SU-DHL-6 (cell line): ENCODE measurements at regions not wholly inside any gene's neighbourhood (a gene's known extent, or its start where the extent isn't known, plus 50 kb on each side); places are given as distances from the start of the nearest gene placed in this dataset.

ENCODE experiments used
- H2AFZ ChIP-seq: fragments of 200-600 bp; sonication (generic); 2 replicates; pipeline ENCODE4 v1.6.1; 2014; ENCODE audit warnings: low read depth, mild to moderate bottlenecking, moderate library complexity, mixed read lengths, antibody characterized with exemption, low read length; ENCODE audit not compliant: severe bottlenecking
- H3F3A ChIP-seq: fragments of 200-600 bp; shearing (Covaris generic); 2 replicates; pipeline ENCODE4 v1.6.0; 2016; ENCODE audit warnings: antibody characterized with exemption, mild to moderate bottlenecking; ENCODE audit not compliant: insufficient read depth
- H3K27ac ChIP-seq: fragments of 200-600 bp; sonication (generic); 2 replicates; pipeline ENCODE4 v1.5.1; 2016; ENCODE audit warnings: low read depth, mild to moderate bottlenecking, low read length, moderate library complexity, mixed read lengths
- H3K27me3 ChIP-seq: fragments of 200-600 bp; sonication (generic), shearing (Covaris generic); 2 replicates; pipeline ENCODE4 v1.6.0; 2014; ENCODE audit warnings: mild to moderate bottlenecking, low read length
- H3K36me3 ChIP-seq: fragments of 200-600 bp; sonication (generic); 2 replicates; pipeline ENCODE4 v1.6.1; 2014; ENCODE audit warnings: mild to moderate bottlenecking, low read length, mixed read lengths
- H3K4me2 ChIP-seq: fragments of 300-600, 200-600 bp; shearing (Covaris generic), sonication (generic); 2 replicates; pipeline ENCODE4 v1.6.0; 2014; ENCODE audit warnings: low read length, low read depth, mild to moderate bottlenecking; ENCODE audit not compliant: poor library complexity, severe bottlenecking
- H3K4me3 ChIP-seq: fragments of 200-600 bp; sonication (generic); 2 replicates; pipeline ENCODE4 v1.5.1; 2014; ENCODE audit warnings: antibody characterized with exemption, low read length, mild to moderate bottlenecking, mixed read lengths; ENCODE audit not compliant: insufficient read depth, poor library complexity, severe bottlenecking
- H3K79me2 ChIP-seq: fragments of 200-600 bp; sonication (generic); 2 replicates; pipeline ENCODE4 v1.6.1; 2014; ENCODE audit warnings: mild to moderate bottlenecking, low read length, moderate library complexity; ENCODE audit not compliant: insufficient read depth
- H3K9ac ChIP-seq: fragments of 200-600 bp; sonication (generic); 2 replicates; pipeline ENCODE4 v1.7.0; 2014; ENCODE audit warnings: mild to moderate bottlenecking, low read length
- H3K9me2 ChIP-seq: fragments of 200-600 bp; sonication (generic); replicated peaks from 2 replicates; pipeline ENCODE4 v1.6.1; 2014; ENCODE audit warnings: low read length; ENCODE audit not compliant: insufficient read depth
- H3K9me3 ChIP-seq: fragments of 200-600 bp; sonication (generic); 2 replicates; pipeline ENCODE4 v1.6.1; 2014; ENCODE audit warnings: low read length, mixed read lengths; ENCODE audit not compliant: insufficient read depth
- H4K20me1 ChIP-seq: fragments of 200-600 bp; sonication (generic); 2 replicates; pipeline ENCODE4 v1.6.1; 2014; ENCODE audit warnings: low read depth, mild to moderate bottlenecking, antibody characterized with exemption, low read length, moderate library complexity, mixed read lengths
- EZH2phosphoT487 ChIP-seq: fragments of 200-600 bp; sonication (generic), shearing (Covaris generic); conservative IDR thresholded peaks from 2 replicates; pipeline ENCODE4 v1.6.1; 2018; ENCODE audit warnings: mild to moderate bottlenecking, antibody characterized with exemption, low read length, moderate library complexity, mixed read lengths
- TF ChIP-seq, protein P1 (sequence below): fragments of 200-600 bp; sonication (generic); IDR thresholded peaks from one replicate; pipeline ENCODE4 v1.5.1; 2017; ENCODE audit warnings: antibody characterized with exemption, mild to moderate bottlenecking, low read length, moderate library complexity; ENCODE audit not compliant: insufficient read depth, poor library complexity, severe bottlenecking

DNA sequence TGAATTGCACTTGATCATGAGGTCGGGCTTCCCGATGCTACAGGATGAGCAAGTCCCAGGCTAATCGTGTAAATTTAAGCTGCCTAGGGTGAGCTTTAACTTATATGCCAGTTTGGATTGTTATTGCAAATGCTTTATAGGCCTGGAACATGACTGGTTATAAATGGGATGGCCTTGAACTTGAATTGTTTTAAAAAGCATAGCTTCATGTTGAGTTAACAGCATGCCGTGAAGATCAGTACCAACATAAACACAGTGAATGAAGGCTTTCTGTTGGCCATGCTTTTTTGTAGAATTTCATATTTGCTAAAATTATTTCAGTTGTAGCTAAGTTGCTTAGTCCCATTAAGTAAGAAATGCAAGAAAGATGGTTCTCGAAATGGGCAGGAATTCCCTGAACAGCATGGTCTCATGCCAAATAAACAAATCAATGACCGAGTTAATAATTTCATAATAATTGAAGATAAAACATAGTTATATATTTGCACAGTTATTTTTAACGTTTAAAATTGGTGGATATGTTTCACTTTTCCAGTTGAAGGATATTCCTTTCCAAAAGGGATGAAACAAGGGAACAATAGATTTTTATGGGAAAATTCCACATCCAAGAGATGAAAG, 76.6 kb upstream of the ARID1B start:
- Histone ChIP-seq H3F3A (peaks cover 14% of the 10 kb centered on the region), H3K27me3 (no peaks in the 10 kb centered on the region), H3K9me2 (no peaks in the 10 kb centered on the region), H3K36me3 (no peaks in the 10 kb centered on the region), H3K4me2 (no peak overlapping the region), H4K20me1 (no peaks in the 10 kb centered on the region), H2AFZ (no peak overlapping the region), H3K9me3 (no peaks in the 10 kb centered on the region), H3K27ac (no peak overlapping the region), H3K9ac (no peak overlapping the region), H3K4me3 (no peak overlapping the region), H3K79me2 (no peaks in the 10 kb centered on the region)
- TF ChIP-seq, protein P1, sequence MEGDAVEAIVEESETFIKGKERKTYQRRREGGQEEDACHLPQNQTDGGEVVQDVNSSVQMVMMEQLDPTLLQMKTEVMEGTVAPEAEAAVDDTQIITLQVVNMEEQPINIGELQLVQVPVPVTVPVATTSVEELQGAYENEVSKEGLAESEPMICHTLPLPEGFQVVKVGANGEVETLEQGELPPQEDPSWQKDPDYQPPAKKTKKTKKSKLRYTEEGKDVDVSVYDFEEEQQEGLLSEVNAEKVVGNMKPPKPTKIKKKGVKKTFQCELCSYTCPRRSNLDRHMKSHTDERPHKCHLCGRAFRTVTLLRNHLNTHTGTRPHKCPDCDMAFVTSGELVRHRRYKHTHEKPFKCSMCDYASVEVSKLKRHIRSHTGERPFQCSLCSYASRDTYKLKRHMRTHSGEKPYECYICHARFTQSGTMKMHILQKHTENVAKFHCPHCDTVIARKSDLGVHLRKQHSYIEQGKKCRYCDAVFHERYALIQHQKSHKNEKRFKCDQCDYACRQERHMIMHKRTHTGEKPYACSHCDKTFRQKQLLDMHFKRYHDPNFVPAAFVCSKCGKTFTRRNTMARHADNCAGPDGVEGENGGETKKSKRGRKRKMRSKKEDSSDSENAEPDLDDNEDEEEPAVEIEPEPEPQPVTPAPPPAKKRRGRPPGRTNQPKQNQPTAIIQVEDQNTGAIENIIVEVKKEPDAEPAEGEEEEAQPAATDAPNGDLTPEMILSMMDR: no peak
- TF ChIP-seq EZH2phosphoT487: no peak

DNA sequence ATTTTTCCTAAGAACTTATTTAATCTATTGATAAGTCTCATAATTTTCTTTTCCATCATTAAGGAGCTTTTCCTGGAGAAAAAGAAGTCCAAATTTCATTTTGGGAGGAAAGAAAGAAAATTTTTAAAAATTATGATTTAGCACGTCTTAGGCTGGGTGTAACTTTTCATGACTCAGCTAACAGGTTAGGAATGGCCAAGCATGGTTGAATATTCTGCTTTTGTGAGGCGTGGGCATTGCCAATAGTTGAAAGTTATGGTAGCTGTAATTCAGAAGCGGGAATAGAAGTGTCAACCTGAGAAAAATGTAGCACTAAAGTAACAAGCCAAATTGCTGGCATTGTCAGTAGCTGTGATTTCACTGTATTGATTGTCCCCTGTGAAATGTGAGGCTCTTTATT, 77.2 kb upstream of the ARID1B start:
- H2AFZ ChIP-seq: no peak overlapping the region
- H3K9me2 ChIP-seq: no peaks in the 10 kb centered on the region
- H3K79me2 ChIP-seq: no peaks in the 10 kb centered on the region
- H3K9ac ChIP-seq: no peak overlapping the region
- H3K4me3 ChIP-seq: no peak overlapping the region
- H3K36me3 ChIP-seq: no peaks in the 10 kb centered on the region
- no peak overlapping the region for H3K4me2 ChIP-seq
- H4K20me1 ChIP-seq: no peaks in the 10 kb centered on the region
- H3K27me3 ChIP-seq: no peaks in the 10 kb centered on the region
- H3K9me3 ChIP-seq: no peaks in the 10 kb centered on the region
- no peak for TF ChIP-seq EZH2phosphoT487
- TF ChIP-seq, protein P1: no peak
- H3F3A ChIP-seq: peaks cover 14% of the 10 kb centered on the region
- no peak overlapping the region for H3K27ac ChIP-seq

DNA sequence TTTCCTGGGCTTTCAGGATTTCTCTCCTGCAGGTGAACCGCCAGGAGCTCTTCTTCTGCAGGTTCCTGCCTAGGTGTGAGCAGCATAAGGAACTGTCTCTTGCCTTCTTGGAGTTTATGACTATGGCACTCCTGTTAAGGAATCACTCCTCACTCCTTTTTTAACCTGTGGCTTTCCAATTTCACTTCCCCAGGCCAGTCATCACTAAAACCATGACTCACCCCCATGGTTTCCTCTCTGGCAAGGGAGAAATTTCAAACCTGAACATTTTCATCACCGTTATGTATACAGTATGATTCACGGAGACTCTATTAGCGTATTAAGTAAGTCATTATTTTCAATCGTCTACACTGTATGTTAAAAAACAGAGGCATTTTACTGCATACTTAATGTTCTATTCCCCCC, 78.2 kb upstream of the ARID1B start:
- Histone ChIP-seq H2AFZ (no peak overlapping the region), H3K9ac (no peak overlapping the region), H3K9me2 (no peaks in the 10 kb centered on the region), H3K9me3 (no peaks in the 10 kb centered on the region), H3K79me2 (no peaks in the 10 kb centered on the region), H3K4me2 (peak overlapping the region; percentile 63), H3K4me3 (peak overlapping the region; percentile 9), H3K27ac (peak overlapping the region; percentile 88; the same call in 1 of the 2 replicates), H4K20me1 (no peaks in the 10 kb centered on the region), H3F3A (peaks cover 14% of the 10 kb centered on the region), H3K27me3 (no peaks in the 10 kb centered on the region), H3K36me3 (no peaks in the 10 kb centered on the region)
- TF ChIP-seq, protein P1: no peak
- no peak for TF ChIP-seq EZH2phosphoT487
